WTC11 (cell line): ENCODE measurements at regions not wholly inside any gene's neighbourhood (a gene's known extent, or its start where the extent isn't known, plus 50 kb on each side); places are given as distances from the start of the nearest gene placed in this dataset.

Source experiments
- ATAC-seq: fragments of 200-7000 bp; cut with Tn5 transposase; 2 replicates; pipeline ENCODE4 v1.10.0; 2021; ENCODE audit warnings: mild to moderate bottlenecking, moderate library complexity
- CTCF ChIA-PET: fragments of 300-600 bp; sonication (Branson Sonifier 250); formaldehyde crosslinking; loops from one replicate; lab custom pipeline; 2021; ENCODE audit warnings: antibody characterized with exemption; lab: Charles Lee
- POLR2A ChIA-PET: fragments of 350-600 bp; sonication (Branson Sonifier 250); formaldehyde crosslinking; loops from one replicate; lab custom pipeline; 2021; ENCODE audit warnings: antibody characterized with exemption; lab: Charles Lee
- DNase-seq: peaks from one replicate; pipeline ENCODE4 v3.0.0; 2021; ENCODE audit warnings: low spot score
- H3K27ac Mint-ChIP-seq: 2 replicates; pipeline ENCODE4 v1.8.0; 2021; ENCODE audit warnings: mixed read lengths
- H3K27me3 Mint-ChIP-seq: 2 replicates; pipeline ENCODE4 v1.8.0; 2021; ENCODE audit warnings: low read depth, mild to moderate bottlenecking, moderate library complexity, mixed read lengths
- H3K36me3 Mint-ChIP-seq: 2 replicates; pipeline ENCODE4 v1.8.0; 2021; ENCODE audit warnings: mixed read lengths
- H3K4me1 Mint-ChIP-seq: 2 replicates; pipeline ENCODE4 v1.8.0; 2022; ENCODE audit warnings: mixed read lengths
- H3K4me3 Mint-ChIP-seq: 2 replicates; pipeline ENCODE4 v1.8.0; 2021; ENCODE audit warnings: mild to moderate bottlenecking, moderate library complexity, mixed read lengths
- H3K9me3 Mint-ChIP-seq: 2 replicates; pipeline ENCODE4 v1.8.0; 2021; ENCODE audit warnings: mixed read lengths
- AR ChIP-seq: fragments of 250-450 bp; sonication (Bioruptor Pico); IDR thresholded peaks from 2 replicates; pipeline ENCODE4 v1.9.0; 2021; ENCODE audit warnings: mild to moderate bottlenecking
- CTCF ChIP-seq: fragments of 200-600 bp; IDR thresholded peaks from 2 replicates; pipeline ENCODE4 v1.8.0; 2022; ENCODE audit warnings: antibody characterized with exemption
- E2F4 ChIP-seq: sonication (generic); formaldehyde crosslinking; IDR thresholded peaks from 2 replicates; pipeline ENCODE4 v1.8.1; 2022; ENCODE audit warnings: low read depth, mild to moderate bottlenecking, moderate library complexity, missing genetic modification reagents, borderline replicate concordance
- FOXK1 ChIP-seq: sonication (generic); formaldehyde crosslinking; IDR thresholded peaks from 2 replicates; pipeline ENCODE4 v1.8.0; 2022; ENCODE audit warnings: mild to moderate bottlenecking, moderate library complexity, missing genetic modification reagents
- FOXP1 ChIP-seq: sonication (generic); formaldehyde crosslinking; IDR thresholded peaks from 2 replicates; pipeline ENCODE4 v1.8.0; 2022; ENCODE audit warnings: missing genetic modification reagents, mild to moderate bottlenecking, moderate library complexity, borderline replicate concordance
- FOXP4 ChIP-seq: sonication (generic); formaldehyde crosslinking; IDR thresholded peaks from 2 replicates; pipeline ENCODE4 v1.8.0; 2022; ENCODE audit warnings: mild to moderate bottlenecking, missing genetic modification reagents
- GABPB1 ChIP-seq: sonication (generic); formaldehyde crosslinking; IDR thresholded peaks from 2 replicates; pipeline ENCODE4 v1.8.1; 2023; ENCODE audit warnings: mild to moderate bottlenecking, missing genetic modification reagents
- KAT7 ChIP-seq: sonication (generic); formaldehyde crosslinking; IDR thresholded peaks from 2 replicates; pipeline ENCODE4 v1.8.1; 2023; ENCODE audit warnings: missing genetic modification reagents, mild to moderate bottlenecking, borderline replicate concordance
- MXD4 ChIP-seq: fragments of 250-450 bp; sonication (Bioruptor Pico); IDR thresholded peaks from 2 replicates; pipeline ENCODE4 v1.8.0; 2021; ENCODE audit warnings: mild to moderate bottlenecking, moderate library complexity, borderline replicate concordance
- NR3C1 ChIP-seq: sonication (generic); formaldehyde crosslinking; conservative IDR thresholded peaks from 2 replicates; pipeline ENCODE4 v1.8.1; 2023; ENCODE audit warnings: low read depth, mild to moderate bottlenecking, missing genetic modification reagents
- OVOL2 ChIP-seq: fragments of 250-450 bp; sonication (Bioruptor Pico); IDR thresholded peaks from 2 replicates; pipeline ENCODE4 v1.9.0; 2021; ENCODE audit warnings: mild to moderate bottlenecking, borderline replicate concordance
- RELA ChIP-seq: sonication (generic); formaldehyde crosslinking; IDR thresholded peaks from 2 replicates; pipeline ENCODE4 v1.8.1; 2022; ENCODE audit warnings: missing genetic modification reagents, mild to moderate bottlenecking, borderline replicate concordance
- RORB ChIP-seq: fragments of 250-450 bp; sonication (Bioruptor Pico); IDR thresholded peaks from 2 replicates; pipeline ENCODE4 v1.9.0; 2021; ENCODE audit warnings: mild to moderate bottlenecking
- SOX15 ChIP-seq: fragments of 250-450 bp; sonication (Bioruptor Pico); IDR thresholded peaks from 2 replicates; pipeline ENCODE4 v1.9.0; 2021; ENCODE audit warnings: mild to moderate bottlenecking
- TCF7 ChIP-seq: sonication (generic); formaldehyde crosslinking; IDR thresholded peaks from 2 replicates; pipeline ENCODE4 v1.8.0; 2022; ENCODE audit warnings: mild to moderate bottlenecking, low read depth, missing genetic modification reagents, moderate library complexity
- TP53 ChIP-seq: sonication (generic); formaldehyde crosslinking; IDR thresholded peaks from 2 replicates; pipeline ENCODE4 v1.8.1; 2023; ENCODE audit warnings: mild to moderate bottlenecking, missing genetic modification reagents
- USF1 ChIP-seq: sonication (generic); formaldehyde crosslinking; IDR thresholded peaks from 2 replicates; pipeline ENCODE4 v1.8.0; 2022; ENCODE audit warnings: mild to moderate bottlenecking, missing genetic modification reagents
- ZBTB43 ChIP-seq: sonication (generic); formaldehyde crosslinking; IDR thresholded peaks from 2 replicates; pipeline ENCODE4 v1.8.1; 2023; ENCODE audit warnings: mild to moderate bottlenecking, missing genetic modification reagents
- ZMAT4 ChIP-seq: fragments of 250-450 bp; sonication (Bioruptor Pico); IDR thresholded peaks from 2 replicates; pipeline ENCODE4 v1.9.0; 2021; ENCODE audit warnings: mild to moderate bottlenecking
- ZNF219 ChIP-seq: sonication (generic); formaldehyde crosslinking; IDR thresholded peaks from 2 replicates; pipeline ENCODE4 v1.8.0; 2023; ENCODE audit warnings: missing genetic modification reagents, mild to moderate bottlenecking, borderline replicate concordance
- ZNF317 ChIP-seq: sonication (generic); formaldehyde crosslinking; IDR thresholded peaks from 2 replicates; pipeline ENCODE4 v1.8.1; 2023; ENCODE audit warnings: low read depth, mild to moderate bottlenecking, moderate library complexity, missing genetic modification reagents, borderline replicate concordance
- ZNF425 ChIP-seq: fragments of 250-450 bp; sonication (Bioruptor Pico); conservative IDR thresholded peaks from 2 replicates; pipeline ENCODE4 v1.9.0; 2021; ENCODE audit warnings: mild to moderate bottlenecking

GRCh38 chr5:38726279-38726678 lies 119.5 kb upstream of the OSMR start:
- H3K4me3 Mint-ChIP-seq: no peak overlapping the region
- DNase-seq (no peak), ATAC-seq (no peak)
- H3K9me3 Mint-ChIP-seq: no peaks in the 10 kb centered on the region
- H3K4me1 Mint-ChIP-seq: peaks cover 20% of the 10 kb centered on the region
- H3K36me3 Mint-ChIP-seq: no peaks in the 10 kb centered on the region
- H3K27ac Mint-ChIP-seq: no peak overlapping the region
- TF ChIP-seq FOXP1 (CRISPR knock-in tag) (no peak), OVOL2 (CRISPR knock-in tag) (no peak), KAT7 (CRISPR knock-in tag) (no peak), NR3C1 (no peak), ZBTB43 (CRISPR knock-in tag) (no peak), TP53 (CRISPR knock-in tag) (no peak), SOX15 (CRISPR knock-in tag) (no peak), RELA (CRISPR knock-in tag) (no peak), ZNF317 (no peak), ZNF425 (CRISPR knock-in tag) (no peak), E2F4 (CRISPR knock-in tag) (no peak), ZNF219 (no peak)
- ChIA-PET POLR2A (no interaction called here), CTCF (interaction anchor here (1.0 to 1.9 kb wide), 3 partner anchors 53 to 285 kb away, joined by 5 to 11 read pairs (median 8); no protein-coding TSS in a partner anchor)
- H3K27me3 Mint-ChIP-seq: no peaks in the 10 kb centered on the region

- no peak for ATAC-seq
- no peak overlapping the region for H3K4me3 Mint-ChIP-seq
- ChIA-PET POLR2A (no interaction called here), CTCF (no interaction called here)
- no peaks in the 10 kb centered on the region for H3K27me3 Mint-ChIP-seq
- H3K27ac Mint-ChIP-seq: no peak overlapping the region
- no peaks in the 10 kb centered on the region for H3K9me3 Mint-ChIP-seq
- no peaks in the 10 kb centered on the region for H3K36me3 Mint-ChIP-seq
- peaks cover 20% of the 10 kb centered on the region for H3K4me1 Mint-ChIP-seq
- no peak for DNase-seq
- TF ChIP-seq SOX15 (CRISPR knock-in tag) (no peak), MXD4 (CRISPR knock-in tag) (no peak), ZBTB43 (CRISPR knock-in tag) (no peak), AR (CRISPR knock-in tag) (no peak), USF1 (CRISPR knock-in tag) (no peak), RORB (no peak), ZMAT4 (CRISPR knock-in tag) (no peak), GABPB1 (no peak), TCF7 (CRISPR knock-in tag) (no peak), CTCF (no peak), FOXP4 (CRISPR knock-in tag) (no peak), FOXK1 (CRISPR knock-in tag) (no peak)
These were observed 117.8 kb upstream of the OSMR start for GRCh38 chr5:38728029-38728428.
